ENCODE measurements at regions not wholly inside any gene's neighbourhood (a gene's known extent, or its start where the extent isn't known, plus 50 kb on each side); places are given as distances from the start of the nearest gene placed in this dataset.

DNA sequence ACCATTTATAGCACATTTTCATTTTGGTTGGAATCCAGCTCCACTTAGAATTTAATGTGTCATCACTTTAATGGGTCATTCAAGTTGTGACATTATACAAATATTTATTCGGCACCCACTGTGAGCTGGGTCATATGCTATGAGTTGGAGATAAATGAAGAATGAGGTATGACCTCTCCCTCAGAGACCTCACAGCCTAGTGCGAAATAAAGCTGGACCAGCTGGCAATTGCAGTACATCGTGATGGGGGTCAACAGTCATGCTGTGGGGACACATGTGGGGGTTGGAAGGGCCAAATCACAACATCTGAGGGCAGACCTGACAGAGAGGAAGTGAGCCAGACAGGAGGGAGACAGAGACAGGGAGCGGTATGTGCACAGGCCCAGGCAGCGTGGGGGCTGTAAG, 175.4 kb downstream of the MAIP1 start:
- no peaks in the 10 kb centered on the region for H3K4me1 ChIP-seq (ENCODE audit: insufficient read depth, low read length, poor library complexity, severe bottlenecking)
- intact Hi-C loops (cut with micrococcal nuclease; ENCODE audit: unreplicated experiment), result no loop called here
- no peak overlapping the region for H3K4me2 ChIP-seq (ENCODE audit: low read length)
- H3K27ac ChIP-seq (ENCODE audit: low read depth, low read length, poor library complexity, severe bottlenecking), result no peak overlapping the region
- no peak overlapping the region for H3K4me3 ChIP-seq (ENCODE audit: low read depth, low read length, poor library complexity, severe bottlenecking)
- no peaks in the 10 kb centered on the region for H3K9me2 ChIP-seq (ENCODE audit: insufficient read depth, low read length)
- CTCF ChIA-PET (ENCODE audit: unreplicated experiment), result no interaction called here
- POLR2A ChIA-PET, result interaction anchor here (0.7 to 1.2 kb wide), 2 partner anchors 11 to 58 kb away, joined by 3 read pairs; no protein-coding TSS in a partner anchor
- H2AFZ ChIP-seq (ENCODE audit: low read length), result no peak overlapping the region
- no peak for DNase-seq (ENCODE audit: low spot score)
- H3K36me3 ChIP-seq (ENCODE audit: insufficient read depth, low read length), result no peaks in the 10 kb centered on the region
- no peaks in the 10 kb centered on the region for H3K79me2 ChIP-seq (ENCODE audit: insufficient read depth, low read depth, low read length)
- no TSS peak for BruUV-seq (replicated peaks)
- TF ChIP-seq, protein P1, sequence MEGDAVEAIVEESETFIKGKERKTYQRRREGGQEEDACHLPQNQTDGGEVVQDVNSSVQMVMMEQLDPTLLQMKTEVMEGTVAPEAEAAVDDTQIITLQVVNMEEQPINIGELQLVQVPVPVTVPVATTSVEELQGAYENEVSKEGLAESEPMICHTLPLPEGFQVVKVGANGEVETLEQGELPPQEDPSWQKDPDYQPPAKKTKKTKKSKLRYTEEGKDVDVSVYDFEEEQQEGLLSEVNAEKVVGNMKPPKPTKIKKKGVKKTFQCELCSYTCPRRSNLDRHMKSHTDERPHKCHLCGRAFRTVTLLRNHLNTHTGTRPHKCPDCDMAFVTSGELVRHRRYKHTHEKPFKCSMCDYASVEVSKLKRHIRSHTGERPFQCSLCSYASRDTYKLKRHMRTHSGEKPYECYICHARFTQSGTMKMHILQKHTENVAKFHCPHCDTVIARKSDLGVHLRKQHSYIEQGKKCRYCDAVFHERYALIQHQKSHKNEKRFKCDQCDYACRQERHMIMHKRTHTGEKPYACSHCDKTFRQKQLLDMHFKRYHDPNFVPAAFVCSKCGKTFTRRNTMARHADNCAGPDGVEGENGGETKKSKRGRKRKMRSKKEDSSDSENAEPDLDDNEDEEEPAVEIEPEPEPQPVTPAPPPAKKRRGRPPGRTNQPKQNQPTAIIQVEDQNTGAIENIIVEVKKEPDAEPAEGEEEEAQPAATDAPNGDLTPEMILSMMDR (conservative IDR thresholded peaks at IDR 0.05; ENCODE audit: low read length), result no peak
- TF ChIP-seq EZH2phosphoT487 (IDR thresholded peaks at IDR 0.05; ENCODE audit: borderline replicate concordance, low read depth, low read length), result no peak
- no peaks in the 10 kb centered on the region for H4K20me1 ChIP-seq (ENCODE audit: insufficient read depth, low read length)
- no peaks in the 10 kb centered on the region for H3K9me3 ChIP-seq (ENCODE audit: low read length)

DNA sequence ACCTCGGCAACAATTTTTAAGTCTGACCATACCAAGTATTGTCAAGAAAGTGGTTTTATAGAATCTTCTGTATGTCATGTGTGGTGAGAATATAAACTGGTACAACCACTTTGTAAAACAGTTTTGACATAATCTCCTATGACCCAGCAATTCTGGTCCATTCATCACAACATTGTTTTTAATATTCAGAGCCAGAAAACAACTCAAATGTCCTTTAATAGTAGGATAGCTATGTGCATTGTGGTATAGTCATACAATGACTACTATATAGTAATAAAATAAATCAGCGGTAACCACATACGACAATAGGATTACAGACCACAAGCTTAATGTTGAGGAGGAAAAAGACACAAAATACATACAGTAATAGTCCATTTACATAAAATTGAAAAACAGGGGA, 175.2 kb upstream of the SPATS2L start:
- intact Hi-C loops (cut with micrococcal nuclease; ENCODE audit: unreplicated experiment), result no loop called here
- CTCF ChIA-PET (ENCODE audit: unreplicated experiment), result no interaction called here
- no peak for DNase-seq (ENCODE audit: low spot score)
- no TSS peak for BruUV-seq (replicated peaks)
- Histone ChIP-seq H3K4me1 (ENCODE audit: insufficient read depth, low read length, poor library complexity, severe bottlenecking) (no peaks in the 10 kb centered on the region), H3K79me2 (ENCODE audit: insufficient read depth, low read depth, low read length) (no peaks in the 10 kb centered on the region), H3K4me2 (ENCODE audit: low read length) (no peak overlapping the region), H3K27ac (ENCODE audit: low read depth, low read length, poor library complexity, severe bottlenecking) (no peak overlapping the region), H3K9me3 (ENCODE audit: low read length) (no peaks in the 10 kb centered on the region), H3K4me3 (ENCODE audit: low read depth, low read length, poor library complexity, severe bottlenecking) (no peak overlapping the region), H4K20me1 (ENCODE audit: insufficient read depth, low read length) (no peaks in the 10 kb centered on the region), H3K36me3 (ENCODE audit: insufficient read depth, low read length) (no peaks in the 10 kb centered on the region), H2AFZ (ENCODE audit: low read length) (no peak overlapping the region), H3K9me2 (ENCODE audit: insufficient read depth, low read length) (no peaks in the 10 kb centered on the region)
- no peak for TF ChIP-seq EZH2phosphoT487 (IDR thresholded peaks at IDR 0.05; ENCODE audit: borderline replicate concordance, low read depth, low read length)
- TF ChIP-seq, protein P1 (conservative IDR thresholded peaks at IDR 0.05; ENCODE audit: low read length), result no peak
- POLR2A ChIA-PET, result no interaction called here

DNA sequence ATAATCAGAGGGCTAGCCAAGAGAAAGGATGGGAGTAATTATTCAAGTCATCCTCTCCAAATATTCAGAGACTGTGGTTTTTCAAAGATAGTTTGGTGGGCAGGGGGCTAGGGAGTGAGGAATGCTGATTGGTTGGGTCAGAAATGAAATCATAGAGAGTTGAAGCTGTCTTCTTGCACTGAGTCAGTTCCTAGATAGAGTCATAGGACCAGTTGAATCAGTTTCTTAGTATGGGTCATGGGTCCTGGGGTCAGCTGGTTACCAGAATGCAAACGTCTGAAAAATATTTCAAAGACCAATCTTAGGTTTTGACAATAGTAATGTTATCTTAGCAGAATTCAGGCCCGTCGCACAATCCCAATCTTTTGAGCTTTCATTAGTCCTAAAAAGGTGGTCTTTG, 171.4 kb upstream of the SPATS2L start:
- Histone ChIP-seq H3K4me2 (ENCODE audit: low read length) (no peak overlapping the region), H2AFZ (ENCODE audit: low read length) (no peak overlapping the region), H3K79me2 (ENCODE audit: insufficient read depth, low read depth, low read length) (no peaks in the 10 kb centered on the region), H3K9me2 (ENCODE audit: insufficient read depth, low read length) (no peaks in the 10 kb centered on the region), H3K4me1 (ENCODE audit: insufficient read depth, low read length, poor library complexity, severe bottlenecking) (no peaks in the 10 kb centered on the region), H3K4me3 (ENCODE audit: low read depth, low read length, poor library complexity, severe bottlenecking) (no peak overlapping the region), H3K27ac (ENCODE audit: low read depth, low read length, poor library complexity, severe bottlenecking) (no peak overlapping the region), H3K9me3 (ENCODE audit: low read length) (no peaks in the 10 kb centered on the region), H4K20me1 (ENCODE audit: insufficient read depth, low read length) (no peaks in the 10 kb centered on the region), H3K36me3 (ENCODE audit: insufficient read depth, low read length) (no peaks in the 10 kb centered on the region)
- no TSS peak for BruUV-seq (replicated peaks)
- POLR2A ChIA-PET, result no interaction called here
- DNase-seq (ENCODE audit: low spot score), result no peak
- CTCF ChIA-PET (ENCODE audit: unreplicated experiment), result no interaction called here
- TF ChIP-seq, protein P1 (conservative IDR thresholded peaks at IDR 0.05; ENCODE audit: low read length), result no peak
- no peak for TF ChIP-seq EZH2phosphoT487 (IDR thresholded peaks at IDR 0.05; ENCODE audit: borderline replicate concordance, low read depth, low read length)
- intact Hi-C loops (cut with micrococcal nuclease; ENCODE audit: unreplicated experiment), result no loop called here

All from OCI-LY7 (cell line).